Esophagus squamous epithelium (tissue), 5 donors: ENCODE measurements at regions not wholly inside any gene's neighbourhood (a gene's known extent, or its start where the extent isn't known, plus 50 kb on each side); places are given as distances from the start of the nearest gene placed in this dataset.

ENCODE experiments used
- DNase-seq: peaks from one replicate; lab custom pipeline; 2025; lab: John Stamatoyannopoulos, UW
- H3K27ac ChIP-seq, 4 donors: fragments of 200-600 bp; sonication (generic); one replicate each; pipeline ENCODE4 v1.5.1; 2016 to 2019; ENCODE audit warnings: mild to moderate bottlenecking in 1 of 4
- H3K27me3 ChIP-seq, 4 donors: fragments of 200-600 bp; sonication (generic); 1 replicate in 3 of 4; 2 replicates in 1 of 4; pipeline versions ENCODE4 v1.5.1 to v1.6.0; 2017 to 2021; ENCODE audit warnings: antibody characterized with exemption in 1 of 4
- H3K36me3 ChIP-seq, 3 donors: fragments of 200-600 bp; sonication (generic); one replicate each; pipeline ENCODE4 v1.5.1; 2016 to 2019
- H3K4me1 ChIP-seq, 3 donors: fragments of 200-600 bp; sonication (generic); one replicate each; pipeline ENCODE4 v1.5.1; 2017 to 2019
- H3K4me3 ChIP-seq, 4 donors: fragments of 200-600 bp; sonication (generic); 1 replicate in 3 of 4; 2 replicates in 1 of 4; pipeline ENCODE4 v1.5.1; 2016 to 2019; ENCODE audit warnings: mild to moderate bottlenecking in 2 of 4, moderate library complexity in 1 of 4
- H3K9me3 ChIP-seq, 3 donors: fragments of 200-600 bp; sonication (generic); one replicate each; pipeline ENCODE4 v1.5.1; 2016 to 2019
- POLR2A ChIP-seq, 4 donors: fragments of 450-650 bp; IDR thresholded peaks; one replicate each; pipeline ENCODE4 v1.6.1; 2017; ENCODE audit warnings: antibody characterized with exemption in 4 of 4, mild to moderate bottlenecking in 4 of 4, moderate library complexity in 3 of 4
- WGBS, 2 donors: methylation state at CpG; one replicate each; pipeline ENCODE4 v1.1.5; 2018; 5-methylcytosine and 5-hydroxymethylcytosine counted together
- intact Hi-C: fragments of 100-400 bp; cut with DNase I; formaldehyde crosslinking; loops from one replicate; pipeline ENCODE4 v1.15.0; 2022
- TF ChIP-seq, protein P1 (sequence below), 6 experiments: fragments of 450-650 bp in 4 of 6; fragments of 200-600 bp in 2 of 6; sonication (generic) in 2 of 6; IDR thresholded peaks; one replicate each; pipeline ENCODE4 v1.5.1; 2016 to 2019; ENCODE audit warnings: antibody characterized with exemption in 6 of 6, mild to moderate bottlenecking in 4 of 6, moderate library complexity in 4 of 6
- donor health status: DM: yes; HTN: yes; CAD: no.

- TF ChIP-seq POLR2A (IDR thresholded peaks at IDR 0.05): no peak
- TF ChIP-seq, protein P1, sequence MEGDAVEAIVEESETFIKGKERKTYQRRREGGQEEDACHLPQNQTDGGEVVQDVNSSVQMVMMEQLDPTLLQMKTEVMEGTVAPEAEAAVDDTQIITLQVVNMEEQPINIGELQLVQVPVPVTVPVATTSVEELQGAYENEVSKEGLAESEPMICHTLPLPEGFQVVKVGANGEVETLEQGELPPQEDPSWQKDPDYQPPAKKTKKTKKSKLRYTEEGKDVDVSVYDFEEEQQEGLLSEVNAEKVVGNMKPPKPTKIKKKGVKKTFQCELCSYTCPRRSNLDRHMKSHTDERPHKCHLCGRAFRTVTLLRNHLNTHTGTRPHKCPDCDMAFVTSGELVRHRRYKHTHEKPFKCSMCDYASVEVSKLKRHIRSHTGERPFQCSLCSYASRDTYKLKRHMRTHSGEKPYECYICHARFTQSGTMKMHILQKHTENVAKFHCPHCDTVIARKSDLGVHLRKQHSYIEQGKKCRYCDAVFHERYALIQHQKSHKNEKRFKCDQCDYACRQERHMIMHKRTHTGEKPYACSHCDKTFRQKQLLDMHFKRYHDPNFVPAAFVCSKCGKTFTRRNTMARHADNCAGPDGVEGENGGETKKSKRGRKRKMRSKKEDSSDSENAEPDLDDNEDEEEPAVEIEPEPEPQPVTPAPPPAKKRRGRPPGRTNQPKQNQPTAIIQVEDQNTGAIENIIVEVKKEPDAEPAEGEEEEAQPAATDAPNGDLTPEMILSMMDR (IDR thresholded peaks at IDR 0.05): no peak
- 80 to 90% methylated on average over 2 to 8 of the region's 13 CpGs for WGBS, 2 donors
Observed at GRCh38 chr2:10504994-10505820, 57.1 kb upstream of the ODC1 start.

GRCh38 chr2:10504370-10504993 is 56.4 kb upstream of the ODC1 start:
- peaks cover 0 to 45% (median 0%) of the 10 kb centered on the region in 4 donors for H3K27me3 ChIP-seq

More at GRCh38 chr2:10504994-10505820, 57.1 kb upstream of the ODC1 start:
- Histone ChIP-seq H3K4me3 (no peak overlapping the region), H3K27me3 (peaks cover 0 to 38% (median 0%) of the 10 kb centered on the region in 4 donors), H3K9me3 (no peaks in the 10 kb centered on the region), H3K4me1 (peaks cover 0 to 11% (median 4%) of the 10 kb centered on the region in 3 donors), H3K36me3 (no peaks in the 10 kb centered on the region), H3K27ac (no peak overlapping the region)
- intact Hi-C loops: no loop called here
- no peak for DNase-seq

GRCh38 chr2:10502803-10503107 is 54.6 kb upstream of the ODC1 start:
- peaks cover 0 to 62% (median 0%) of the 10 kb centered on the region in 4 donors for H3K27me3 ChIP-seq

More at GRCh38 chr2:10504370-10504993, 56.4 kb upstream of the ODC1 start:
- no peak for DNase-seq
- no peak overlapping the region for H3K27ac ChIP-seq
- TF ChIP-seq, protein P1 (IDR thresholded peaks at IDR 0.05): no peak
- no peak for TF ChIP-seq POLR2A (IDR thresholded peaks at IDR 0.05)
- intact Hi-C loops: no loop called here
- peaks cover 0 to 18% (median 4%) of the 10 kb centered on the region in 3 donors for H3K4me1 ChIP-seq
- H3K9me3 ChIP-seq: no peaks in the 10 kb centered on the region
- WGBS, 2 donors: 67 to 87% methylated on average over 6 to 14 of the region's 16 CpGs
- H3K36me3 ChIP-seq: no peaks in the 10 kb centered on the region
- no peak overlapping the region for H3K4me3 ChIP-seq

DNA sequence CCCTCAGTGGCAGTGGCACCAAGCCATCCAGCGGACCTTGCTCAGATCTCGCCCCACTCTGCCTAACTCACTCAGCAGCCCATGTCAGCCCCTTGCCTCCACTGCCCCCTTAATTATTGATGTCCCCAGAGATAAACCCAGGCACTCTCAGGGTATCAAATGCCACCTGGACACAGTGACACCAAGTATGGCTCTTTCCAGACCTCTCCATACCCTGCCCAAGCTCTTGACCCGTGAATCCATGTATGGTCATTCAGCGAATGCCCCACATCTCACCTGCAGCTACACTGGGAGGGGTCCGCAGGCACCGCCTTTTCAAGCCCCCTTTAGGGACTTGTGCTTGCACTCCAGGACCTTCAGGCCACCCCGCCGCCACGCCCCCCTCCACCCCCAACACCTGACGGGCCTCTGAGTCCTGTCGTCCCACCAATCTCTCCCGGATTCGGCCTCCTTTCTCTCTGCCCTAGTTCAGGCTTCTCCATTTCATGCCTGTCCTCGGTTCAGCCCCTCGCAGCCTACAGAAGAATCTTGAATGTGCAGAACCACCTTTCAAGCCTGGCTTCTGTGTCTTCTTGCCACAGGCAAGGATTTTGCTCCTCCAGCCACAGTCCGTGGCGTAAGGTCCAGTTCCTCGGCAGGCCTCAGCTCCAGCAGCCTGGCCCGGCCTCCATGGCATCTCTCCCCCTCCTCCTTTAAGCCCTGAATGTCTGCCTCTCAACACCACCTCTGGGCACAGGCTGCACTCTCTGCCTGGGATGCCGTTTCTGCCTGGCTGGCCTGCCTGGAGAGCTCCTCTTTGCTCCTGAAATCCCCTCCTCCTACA is 54.1 kb upstream of the ODC1 start:
- no peaks in the 10 kb centered on the region for H3K36me3 ChIP-seq
- H3K27me3 ChIP-seq: peaks cover 0 to 68% (median 0%) of the 10 kb centered on the region in 4 donors
- no peak overlapping the region for H3K4me3 ChIP-seq
- H3K27ac ChIP-seq: no peak overlapping the region
- intact Hi-C loops: no loop called here
- no peak for DNase-seq
- TF ChIP-seq, protein P1 (IDR thresholded peaks at IDR 0.05): no peak
- no peak for TF ChIP-seq POLR2A (IDR thresholded peaks at IDR 0.05)
- peaks cover 0 to 34% (median 11%) of the 10 kb centered on the region in 3 donors for H3K4me1 ChIP-seq
- no peaks in the 10 kb centered on the region for H3K9me3 ChIP-seq
- WGBS, 2 donors: 90 to 91% methylated on average over 17 to 18 of the region's 20 CpGs

More at GRCh38 chr2:10502803-10503107, 54.6 kb upstream of the ODC1 start:
- Histone ChIP-seq H3K9me3 (no peaks in the 10 kb centered on the region), H3K4me1 (peaks cover 0 to 28% (median 7%) of the 10 kb centered on the region in 3 donors), H3K36me3 (no peaks in the 10 kb centered on the region), H3K27ac (no peak overlapping the region), H3K4me3 (no peak overlapping the region)
- intact Hi-C loops: no loop called here
- WGBS, 2 donors: 42 to 83% methylated on average over 1 to 2 of the region's 3 CpGs
- no peak for DNase-seq
- TF ChIP-seq, protein P1 (IDR thresholded peaks at IDR 0.05): no peak
